ENCODE measurements at regions not wholly inside any gene's neighbourhood (a gene's known extent, or its start where the extent isn't known, plus 50 kb on each side); places are given as distances from the start of the nearest gene placed in this dataset.
"Not testable (repeated sequence)": the region's sequence is repeated elsewhere in the genome, so short reads cannot be mapped to it uniquely, and the experiment has no call there.

- no peaks in the 10 kb centered on the region for H3K9me3 ChIP-seq (replicated peaks in 1 of 2; ENCODE audit: control insufficient read depth in 2 of 2, insufficient read depth in 1 of 2, low read depth in 1 of 2, low read length in 2 of 2)
- no peak overlapping the region for H3K4me2 ChIP-seq (ENCODE audit: insufficient read depth, low read length, poor library complexity, severe bottlenecking)
- no peak overlapping the region for H3K23ac ChIP-seq (ENCODE audit: low read depth, low read length, poor library complexity)
- no peak overlapping the region for H4K91ac ChIP-seq (ENCODE audit: low read depth, low read length, poor library complexity)
- H3K4ac ChIP-seq (ENCODE audit: low read length): no peak overlapping the region
- no peak overlapping the region for H2AK5ac ChIP-seq (ENCODE audit: low read depth, low read length)
- DNase-seq (ENCODE audit: low spot score): no peak
- no peak overlapping the region for H2BK120ac ChIP-seq (ENCODE audit: low read depth, low read length)
- no peak overlapping the region for H3K9ac ChIP-seq (ENCODE audit: low read depth, low read length, poor library complexity)
- no peaks in the 10 kb centered on the region for H3K79me1 ChIP-seq (ENCODE audit: low read depth, low read length)
- H2BK5ac ChIP-seq (ENCODE audit: low read length): no peak overlapping the region
- H3K4me3 ChIP-seq (ENCODE audit: low read length in 2 of 2): no peak overlapping the region
- no peak overlapping the region for H3K14ac ChIP-seq (ENCODE audit: low read length)
- H2BK12ac ChIP-seq (ENCODE audit: low read length): no peak overlapping the region
- peaks cover 0 to 16% (median 0%) of the 10 kb centered on the region in 3 experiments for H3K27me3 ChIP-seq (ENCODE audit: control insufficient read depth in 3 of 3, insufficient read depth in 3 of 3, low read depth in 1 of 3, low read length in 3 of 3)
- no peak overlapping the region for H2AFZ ChIP-seq (ENCODE audit: low read length)
- no peaks in the 10 kb centered on the region for H3K4me1 ChIP-seq (ENCODE audit: control insufficient read depth in 2 of 2, insufficient read depth in 1 of 2, low read depth in 1 of 2, low read length in 2 of 2)
- no peak overlapping the region for H4K8ac ChIP-seq (ENCODE audit: low read depth, low read length)
- WGBS, 2 donors (ENCODE audit: extremely low coverage in 2 of 2, insufficient read length in 2 of 2, insufficient replicate concordance in 1 of 2): no CpG with 5 or more reads among the region's 3 CpGs
- H3K27ac ChIP-seq (replicated peaks; ENCODE audit: low read length): no peak overlapping the region
- H2BK15ac ChIP-seq (ENCODE audit: low read length): no peak overlapping the region
- no peaks in the 10 kb centered on the region for H3K36me3 ChIP-seq (replicated peaks in 1 of 2; ENCODE audit: control insufficient read depth in 2 of 2, insufficient read depth in 2 of 2, low read length in 2 of 2)
- no peak overlapping the region for H3K18ac ChIP-seq (ENCODE audit: low read length)
These were observed 72.0 kb upstream of the WIPF3 start for GRCh38 chr7:29734246-29734731.

- H3K4me2 ChIP-seq (ENCODE audit: insufficient read depth, low read length, poor library complexity, severe bottlenecking); H3K14ac ChIP-seq (ENCODE audit: low read length); H4K91ac ChIP-seq (ENCODE audit: low read depth, low read length, poor library complexity); H3K36me3 ChIP-seq (replicated peaks in 1 of 2; ENCODE audit: control insufficient read depth in 2 of 2, insufficient read depth in 2 of 2, low read length in 2 of 2); H2AK5ac ChIP-seq (ENCODE audit: low read depth, low read length); H3K4me1 ChIP-seq (ENCODE audit: control insufficient read depth in 2 of 2, insufficient read depth in 1 of 2, low read depth in 1 of 2, low read length in 2 of 2); H2AFZ ChIP-seq (ENCODE audit: low read length); H4K8ac ChIP-seq (ENCODE audit: low read depth, low read length); H3K4ac ChIP-seq (ENCODE audit: low read length); H3K9me3 ChIP-seq (replicated peaks in 1 of 2; ENCODE audit: control insufficient read depth in 2 of 2, insufficient read depth in 1 of 2, low read depth in 1 of 2, low read length in 2 of 2); H3K9ac ChIP-seq (ENCODE audit: low read depth, low read length, poor library complexity); H2BK15ac ChIP-seq (ENCODE audit: low read length); H3K18ac ChIP-seq (ENCODE audit: low read length); DNase-seq (ENCODE audit: low spot score); H2BK5ac ChIP-seq (ENCODE audit: low read length); H3K4me3 ChIP-seq (ENCODE audit: low read length in 2 of 2); H2BK120ac ChIP-seq (ENCODE audit: low read depth, low read length); H2BK12ac ChIP-seq (ENCODE audit: low read length); H3K79me1 ChIP-seq (ENCODE audit: low read depth, low read length); H3K27ac ChIP-seq (replicated peaks; ENCODE audit: low read length); H3K23ac ChIP-seq (ENCODE audit: low read depth, low read length, poor library complexity); H3K27me3 ChIP-seq (ENCODE audit: control insufficient read depth in 3 of 3, insufficient read depth in 3 of 3, low read depth in 1 of 3, low read length in 3 of 3): not testable (repeated sequence)
- no CpG with 5 or more reads among the region's 5 CpGs for WGBS, 2 donors (ENCODE audit: extremely low coverage in 2 of 2, insufficient read length in 2 of 2, insufficient replicate concordance in 1 of 2)
These were observed 58.6 kb upstream of the WIPF3 start for GRCh38 chr7:29747645-29748245.

DNA sequence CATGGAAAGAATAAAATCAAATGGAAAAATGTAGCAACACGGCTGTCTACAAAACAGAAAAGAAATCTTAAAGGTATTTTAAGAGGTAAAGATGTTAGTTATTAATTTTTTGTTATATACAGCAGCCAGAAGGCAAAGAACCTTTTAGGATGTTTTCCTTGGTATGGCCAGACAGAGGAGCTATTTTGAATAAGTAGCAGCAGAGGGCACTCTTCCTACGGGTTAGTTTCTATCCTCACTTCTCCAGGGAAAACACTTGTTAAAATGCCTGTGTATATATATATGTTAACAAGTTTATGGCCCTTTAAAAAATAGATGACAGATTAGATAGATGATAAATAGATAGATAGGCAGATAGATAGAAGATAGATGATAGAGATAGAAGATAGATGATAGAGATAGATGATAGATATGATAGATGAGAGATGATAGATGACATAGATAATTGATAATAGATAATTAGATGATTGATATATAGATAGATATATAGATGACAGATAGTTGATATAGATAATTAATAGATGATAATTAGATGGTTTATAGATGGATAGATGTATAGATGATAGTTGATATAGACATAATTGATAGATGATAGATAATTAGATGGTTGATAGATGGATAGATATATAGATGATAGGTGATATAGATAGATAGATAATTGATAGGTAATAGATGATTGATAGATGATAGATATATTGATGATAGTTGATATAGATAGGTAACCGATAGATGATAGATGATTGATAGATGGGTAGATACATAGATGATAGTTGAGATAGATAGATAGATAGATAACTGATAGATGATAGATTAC lies 57.8 kb upstream of the WIPF3 start:
- H3K23ac ChIP-seq (ENCODE audit: low read depth, low read length, poor library complexity): no peak overlapping the region
- H3K9ac ChIP-seq (ENCODE audit: low read depth, low read length, poor library complexity): no peak overlapping the region
- no peaks in the 10 kb centered on the region for H3K4me1 ChIP-seq (ENCODE audit: control insufficient read depth in 2 of 2, insufficient read depth in 1 of 2, low read depth in 1 of 2, low read length in 2 of 2)
- 100% methylated on average over 1 of the region's 3 CpGs for WGBS, 2 donors (ENCODE audit: extremely low coverage in 2 of 2, insufficient read length in 2 of 2, insufficient replicate concordance in 1 of 2)
- no peak overlapping the region for H2AFZ ChIP-seq (ENCODE audit: low read length)
- H4K8ac ChIP-seq (ENCODE audit: low read depth, low read length): no peak overlapping the region
- H3K4me3 ChIP-seq (ENCODE audit: low read length in 2 of 2): no peak overlapping the region
- H3K27me3 ChIP-seq (ENCODE audit: control insufficient read depth in 3 of 3, insufficient read depth in 3 of 3, low read depth in 1 of 3, low read length in 3 of 3): peaks cover 0 to 3% (median 0%) of the 10 kb centered on the region in 3 experiments
- no peaks in the 10 kb centered on the region for H3K9me3 ChIP-seq (replicated peaks in 1 of 2; ENCODE audit: control insufficient read depth in 2 of 2, insufficient read depth in 1 of 2, low read depth in 1 of 2, low read length in 2 of 2)
- H3K27ac ChIP-seq (replicated peaks; ENCODE audit: low read length): no peak overlapping the region
- H3K14ac ChIP-seq (ENCODE audit: low read length): no peak overlapping the region
- H3K4me2 ChIP-seq (ENCODE audit: insufficient read depth, low read length, poor library complexity, severe bottlenecking): no peak overlapping the region
- H2BK12ac ChIP-seq (ENCODE audit: low read length): no peak overlapping the region
- no peak overlapping the region for H2BK120ac ChIP-seq (ENCODE audit: low read depth, low read length)
- H2BK5ac ChIP-seq (ENCODE audit: low read length): no peak overlapping the region
- H2BK15ac ChIP-seq (ENCODE audit: low read length): no peak overlapping the region
- H2AK5ac ChIP-seq (ENCODE audit: low read depth, low read length): no peak overlapping the region
- no peak overlapping the region for H4K91ac ChIP-seq (ENCODE audit: low read depth, low read length, poor library complexity)
- no peak for DNase-seq (ENCODE audit: low spot score)
- H3K18ac ChIP-seq (ENCODE audit: low read length): no peak overlapping the region
- no peaks in the 10 kb centered on the region for H3K79me1 ChIP-seq (ENCODE audit: low read depth, low read length)
- H3K4ac ChIP-seq (ENCODE audit: low read length): no peak overlapping the region
- no peaks in the 10 kb centered on the region for H3K36me3 ChIP-seq (replicated peaks in 1 of 2; ENCODE audit: control insufficient read depth in 2 of 2, insufficient read depth in 2 of 2, low read length in 2 of 2)

- Histone ChIP-seq H3K4me3 (ENCODE audit: low read length in 2 of 2) (no peak overlapping the region), H2BK15ac (ENCODE audit: low read length) (no peak overlapping the region), H3K4ac (ENCODE audit: low read length) (no peak overlapping the region), H3K9me3 (replicated peaks in 1 of 2; ENCODE audit: control insufficient read depth in 2 of 2, insufficient read depth in 1 of 2, low read depth in 1 of 2, low read length in 2 of 2) (no peaks in the 10 kb centered on the region), H3K9ac (ENCODE audit: low read depth, low read length, poor library complexity) (peak overlapping the region; percentile 45), H3K18ac (ENCODE audit: low read length) (no peak overlapping the region), H2AK5ac (ENCODE audit: low read depth, low read length) (no peak overlapping the region), H3K14ac (ENCODE audit: low read length) (no peak overlapping the region), H2BK120ac (ENCODE audit: low read depth, low read length) (no peak overlapping the region), H3K27ac (replicated peaks; ENCODE audit: low read length) (no peak overlapping the region), H3K36me3 (replicated peaks in 1 of 2; ENCODE audit: control insufficient read depth in 2 of 2, insufficient read depth in 2 of 2, low read length in 2 of 2) (no peaks in the 10 kb centered on the region), H2BK5ac (ENCODE audit: low read length) (no peak overlapping the region), H2BK12ac (ENCODE audit: low read length) (no peak overlapping the region), H3K23ac (ENCODE audit: low read depth, low read length, poor library complexity) (no peak overlapping the region), H3K4me2 (ENCODE audit: insufficient read depth, low read length, poor library complexity, severe bottlenecking) (no peak overlapping the region), H3K4me1 (ENCODE audit: control insufficient read depth in 2 of 2, insufficient read depth in 1 of 2, low read depth in 1 of 2, low read length in 2 of 2) (no peaks in the 10 kb centered on the region), H3K27me3 (ENCODE audit: control insufficient read depth in 3 of 3, insufficient read depth in 3 of 3, low read depth in 1 of 3, low read length in 3 of 3) (peaks cover 0 to 6% (median 0%) of the 10 kb centered on the region in 3 experiments), H2AFZ (ENCODE audit: low read length) (no peak overlapping the region), H4K91ac (ENCODE audit: low read depth, low read length, poor library complexity) (no peak overlapping the region), H4K8ac (ENCODE audit: low read depth, low read length) (no peak overlapping the region), H3K79me1 (ENCODE audit: low read depth, low read length) (no peaks in the 10 kb centered on the region)
- no CpG with 5 or more reads among the region's 7 CpGs for WGBS, 2 donors (ENCODE audit: extremely low coverage in 2 of 2, insufficient read length in 2 of 2, insufficient replicate concordance in 1 of 2)
- no peak for DNase-seq (ENCODE audit: low spot score)
These were observed 56.5 kb upstream of the WIPF3 start for GRCh38 chr7:29749701-29750321.
